Mononuclear cell (primary cell): ENCODE measurements at regions not wholly inside any gene's neighbourhood (a gene's known extent, or its start where the extent isn't known, plus 50 kb on each side); places are given as distances from the start of the nearest gene placed in this dataset.

Experiments used
- H3K27me3 ChIP-seq: 2 replicates; pipeline ENCODE4 v1.6.0; 2011; ENCODE audit warnings: low read length, control low read depth; ENCODE audit not compliant: insufficient read depth
- H3K4me1 ChIP-seq: 2 replicates; pipeline ENCODE4 v1.5.1; 2011; ENCODE audit warnings: mild to moderate bottlenecking, low read length, control low read depth; ENCODE audit not compliant: insufficient read depth
- H3K4me3 ChIP-seq: 2 replicates; pipeline ENCODE4 v1.5.1; 2011; ENCODE audit warnings: mild to moderate bottlenecking, low read length, moderate library complexity
- H3K9me3 ChIP-seq: 2 replicates; pipeline ENCODE4 v1.5.1; 2011; ENCODE audit warnings: low read depth, mild to moderate bottlenecking, control low read depth, low read length

DNA sequence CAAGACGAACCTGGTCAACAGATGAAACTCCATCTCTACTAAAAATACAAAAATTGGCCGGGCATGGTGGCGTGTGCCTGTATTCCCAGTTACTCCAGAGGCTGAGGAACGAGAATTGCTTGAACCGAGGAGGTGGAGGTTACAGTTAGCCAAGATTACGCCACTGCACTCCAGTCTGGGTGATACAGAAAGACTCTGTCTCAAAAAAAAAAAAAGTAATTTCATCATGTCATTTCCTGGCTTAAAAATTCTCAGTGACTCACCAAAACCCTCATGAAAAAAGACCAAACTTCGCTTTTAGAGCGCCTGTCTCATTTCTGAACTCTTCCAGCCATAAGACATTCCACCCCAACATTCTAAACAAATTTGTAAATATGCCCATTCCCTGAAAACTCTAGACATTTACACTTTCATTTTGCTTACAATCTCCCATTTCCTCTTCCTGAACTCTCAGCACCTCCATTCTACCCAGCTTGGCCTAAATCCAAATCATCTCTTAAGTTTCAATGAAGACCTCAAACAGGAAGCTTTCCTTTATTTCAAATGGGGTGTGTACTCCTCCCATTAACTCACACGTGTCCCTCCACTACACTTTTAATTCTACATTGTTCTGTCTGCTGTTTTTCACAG is 50.5 kb upstream of the PRRC2C start:
- Histone ChIP-seq H3K9me3 (no peaks in the 10 kb centered on the region), H3K4me3 (peak overlapping the region; percentile 1), H3K4me1 (peaks cover 17% of the 10 kb centered on the region), H3K27me3 (no peaks in the 10 kb centered on the region)
